ENCODE measurements at regions not wholly inside any gene's neighbourhood (a gene's known extent, or its start where the extent isn't known, plus 50 kb on each side); places are given as distances from the start of the nearest gene placed in this dataset.

DNA sequence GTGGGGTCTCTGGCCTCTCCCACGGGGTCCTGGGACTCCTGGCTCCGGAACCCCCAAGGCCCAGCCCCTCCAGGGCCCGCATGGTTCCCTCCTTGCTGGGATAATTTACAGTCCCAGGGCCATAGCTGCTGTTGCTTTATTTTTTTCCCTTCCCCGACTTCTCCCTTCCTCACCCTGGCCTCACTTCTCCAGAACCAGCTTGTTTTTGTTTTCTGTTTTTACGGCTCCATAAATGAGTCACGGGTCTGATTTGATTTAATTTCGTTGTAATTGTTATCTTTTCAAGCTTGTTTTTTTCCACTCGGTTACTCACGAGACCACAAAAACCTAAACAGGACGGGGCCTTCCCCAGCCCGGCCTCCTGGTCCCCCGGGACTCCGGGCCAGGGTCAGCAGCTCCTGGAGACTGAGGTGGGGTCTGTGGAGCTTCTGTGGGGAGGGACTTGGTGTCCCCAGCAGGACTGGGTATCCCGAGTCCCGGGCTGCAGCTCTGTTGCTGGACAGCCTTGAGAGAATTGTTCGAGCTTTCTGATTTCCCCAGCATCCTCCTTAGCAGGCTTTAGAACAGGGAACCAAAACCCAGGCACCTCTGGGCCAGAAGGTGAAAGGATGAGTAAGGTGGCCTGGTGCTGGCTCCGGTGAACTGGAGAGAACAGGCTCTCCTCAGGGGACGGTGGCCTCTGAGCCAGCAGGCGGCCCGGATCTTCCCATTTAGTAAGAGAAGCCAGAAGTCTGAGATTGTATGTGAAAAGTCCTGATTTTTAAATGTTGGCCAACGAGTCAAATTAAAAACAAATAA, 94.9 kb downstream of the CEBPB start:
- peak in 1 of 2 donors; percentile 13 for DNase-seq (ENCODE audit: low read depth in 2 of 2)

GRCh38 chr20:50286174-50286511, 95.5 kb downstream of the CEBPB start:
- DNase-seq (ENCODE audit: low read depth in 2 of 2), result no peak

- DNase-seq (ENCODE audit: low read depth in 2 of 2), result peak in 1 of 2 donors; percentile 35
These were observed 96.0 kb downstream of the CEBPB start for GRCh38 chr20:50286609-50287008.

- DNase-seq (ENCODE audit: low read depth in 2 of 2), result no peak
These were observed 96.9 kb downstream of the CEBPB start for GRCh38 chr20:50287512-50287911.

DNA sequence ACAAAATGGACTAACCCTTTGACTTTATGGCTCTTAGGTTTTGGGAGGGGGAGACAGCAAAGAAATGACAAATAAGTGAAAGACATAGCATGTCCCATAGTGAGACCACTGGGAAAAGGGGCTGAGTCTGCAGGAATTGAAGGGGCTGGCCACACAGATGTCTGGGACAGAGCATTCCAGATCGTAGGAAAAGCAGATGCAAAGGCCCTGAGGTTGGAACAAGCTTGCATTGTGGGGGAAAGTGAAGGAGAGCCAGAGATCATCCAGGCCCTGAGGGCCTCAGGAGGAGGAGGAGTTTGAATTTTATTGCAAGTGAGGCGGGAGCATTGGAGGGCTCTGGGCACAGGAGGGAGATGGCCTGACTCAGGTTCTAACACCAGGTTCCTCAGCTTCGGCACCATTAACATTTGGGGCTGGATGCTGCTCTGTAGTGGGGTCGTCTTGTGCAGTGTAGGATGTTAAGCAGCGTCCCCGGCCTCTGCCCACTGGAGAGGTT, 97.5 kb downstream of the CEBPB start:
- no peak for DNase-seq (ENCODE audit: low read depth in 2 of 2)

- DNase-seq (ENCODE audit: low read depth in 2 of 2), result no peak
These were observed 99.0 kb downstream of the CEBPB start for GRCh38 chr20:50289581-50289980.

GRCh38 chr20:50290112-50290511, 99.5 kb downstream of the CEBPB start:
- no peak for DNase-seq (ENCODE audit: low read depth in 2 of 2)

- DNase-seq (ENCODE audit: low read depth in 2 of 2), result no peak
These were observed 100.2 kb downstream of the CEBPB start for GRCh38 chr20:50290808-50291207.

GRCh38 chr20:50291254-50292078, 100.8 kb downstream of the CEBPB start:
- no peak for DNase-seq (ENCODE audit: low read depth in 2 of 2)

- DNase-seq (ENCODE audit: low read depth in 2 of 2), result no peak
These were observed 101.5 kb downstream of the CEBPB start for GRCh38 chr20:50292079-50292590.

DNA sequence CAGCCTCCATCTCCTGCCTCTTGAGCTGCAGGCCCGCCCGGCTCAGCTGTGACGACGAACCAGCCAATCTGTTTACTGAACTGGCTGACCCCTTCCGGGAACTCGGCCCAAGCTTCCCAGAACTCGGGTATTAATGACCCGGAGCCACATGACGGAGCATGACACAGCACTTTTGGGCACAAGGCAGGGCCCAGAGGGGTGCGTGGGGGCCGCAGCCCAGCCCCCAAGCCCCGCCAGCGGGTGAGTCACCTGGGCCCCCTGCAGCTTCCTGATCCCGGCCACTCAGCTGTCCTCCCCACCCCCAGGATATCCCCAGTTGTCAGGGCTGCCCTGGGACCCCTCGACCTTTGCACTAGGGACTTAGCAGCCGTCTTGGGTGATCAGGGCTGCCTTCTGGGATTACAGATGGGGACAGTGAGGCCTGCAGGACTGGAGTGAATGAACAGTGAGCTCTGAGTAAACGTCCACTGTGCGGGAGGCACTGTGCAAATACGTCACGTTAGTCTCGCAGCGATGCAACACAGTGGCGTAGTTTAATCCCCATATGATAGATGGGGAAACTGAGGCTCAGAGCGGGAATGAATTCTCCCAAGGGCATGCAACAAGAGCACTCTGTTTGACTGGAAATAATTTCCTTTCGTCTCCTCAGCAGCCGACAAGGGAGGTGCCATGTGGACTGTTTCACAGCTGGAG, 102.1 kb downstream of the CEBPB start:
- peak; percentile 25 to 33 for DNase-seq (ENCODE audit: low read depth in 2 of 2)

DNA sequence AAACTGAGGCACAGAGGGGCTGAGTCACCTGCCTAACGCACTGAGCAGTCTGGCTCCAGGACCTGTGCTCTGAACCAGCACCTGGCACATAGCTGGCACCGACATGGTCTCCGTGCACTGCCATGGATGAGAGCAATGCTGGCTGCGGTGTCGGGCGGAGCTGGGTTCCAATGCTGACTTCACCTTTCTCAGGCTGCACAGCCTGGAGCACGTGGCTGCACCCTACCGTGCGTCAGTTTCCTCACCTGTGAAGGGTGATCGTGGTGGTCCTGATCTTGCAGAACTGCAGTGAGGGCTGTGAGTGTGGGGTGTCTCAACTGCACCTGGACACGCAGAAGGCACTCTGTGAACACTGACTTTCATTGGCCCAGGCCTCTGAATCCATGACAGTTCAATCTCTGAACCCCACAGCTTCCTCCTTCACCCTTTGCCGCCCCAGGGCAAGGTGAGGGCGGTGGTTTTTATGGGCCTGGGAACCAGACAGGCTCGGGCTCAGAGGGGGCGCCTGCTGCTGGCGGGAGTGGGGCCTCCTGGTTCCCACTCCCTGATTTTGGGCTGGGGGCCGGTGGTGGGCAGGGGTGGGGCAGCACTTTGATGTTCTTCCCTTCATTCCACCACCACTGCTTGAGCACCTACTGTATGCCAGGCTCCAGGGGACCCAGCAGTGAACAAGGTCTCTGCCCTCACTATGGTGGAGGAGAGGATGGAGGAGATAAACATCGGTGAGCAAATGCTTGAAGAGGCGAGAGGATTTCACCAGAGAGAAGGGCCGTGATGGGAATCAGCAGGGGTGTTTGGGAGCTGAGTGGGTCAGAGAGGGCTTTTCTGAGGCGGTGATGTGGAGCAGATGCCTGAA, 102.9 kb downstream of the CEBPB start:
- DNase-seq (ENCODE audit: low read depth in 2 of 2), result no peak

- DNase-seq (ENCODE audit: low read depth in 2 of 2), result no peak
These were observed 103.8 kb downstream of the CEBPB start for GRCh38 chr20:50294164-50295088.

DNA sequence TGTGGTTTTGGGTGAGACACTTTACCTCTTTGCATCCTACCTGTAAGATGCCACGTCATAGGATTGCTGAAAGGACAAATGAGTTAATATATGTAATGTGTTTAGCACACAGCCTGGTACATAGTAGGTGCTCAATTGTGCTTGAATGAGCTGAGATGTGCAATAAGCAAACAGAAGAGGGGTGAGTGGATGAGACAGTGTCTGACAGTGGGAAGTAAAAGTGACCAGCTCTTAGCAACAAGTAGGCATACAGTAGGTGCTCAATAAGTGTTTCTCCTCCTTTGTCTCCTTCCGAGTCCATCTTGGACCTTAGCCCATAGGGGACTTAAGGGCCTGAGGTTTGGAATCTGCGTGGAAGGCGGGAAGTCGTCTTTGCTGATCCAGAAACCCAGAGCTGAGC, 104.7 kb downstream of the CEBPB start:
- no peak for DNase-seq (ENCODE audit: low read depth in 2 of 2)

DNA sequence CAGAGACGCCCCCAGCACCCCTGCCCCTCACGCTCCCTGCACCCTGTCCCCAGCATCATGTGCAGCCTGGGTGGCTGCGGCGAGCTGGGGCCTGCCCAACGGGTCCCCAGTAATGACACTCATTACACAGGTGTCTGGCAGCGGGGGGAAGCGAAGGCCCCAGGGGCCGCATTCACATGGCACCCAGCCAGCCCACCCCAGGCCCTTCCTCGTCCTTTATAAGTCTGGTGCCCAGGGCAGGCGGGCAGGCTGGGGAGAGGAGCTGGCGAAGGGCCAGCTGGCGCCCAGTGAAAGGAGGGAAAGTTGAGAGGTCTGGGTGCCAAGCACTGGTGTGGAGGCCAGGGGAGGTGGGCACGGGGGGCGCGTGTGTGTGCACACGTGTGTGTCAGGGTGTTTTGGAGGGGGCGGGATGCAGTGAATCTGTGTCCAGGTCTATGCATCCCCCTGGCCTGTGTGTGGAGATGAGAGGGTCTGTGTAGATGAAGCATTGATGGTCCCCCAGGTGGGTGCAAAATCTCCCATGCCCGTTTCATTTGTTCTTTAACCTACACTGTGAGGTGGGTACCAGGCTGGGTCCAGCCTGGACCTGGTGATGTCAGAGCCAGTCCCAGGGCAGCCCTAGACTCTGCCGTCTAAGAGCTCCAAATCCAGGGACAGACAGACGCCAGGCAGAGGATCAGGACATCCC, 105.3 kb downstream of the CEBPB start:
- DNase-seq (ENCODE audit: low read depth in 2 of 2), result no peak

DNA sequence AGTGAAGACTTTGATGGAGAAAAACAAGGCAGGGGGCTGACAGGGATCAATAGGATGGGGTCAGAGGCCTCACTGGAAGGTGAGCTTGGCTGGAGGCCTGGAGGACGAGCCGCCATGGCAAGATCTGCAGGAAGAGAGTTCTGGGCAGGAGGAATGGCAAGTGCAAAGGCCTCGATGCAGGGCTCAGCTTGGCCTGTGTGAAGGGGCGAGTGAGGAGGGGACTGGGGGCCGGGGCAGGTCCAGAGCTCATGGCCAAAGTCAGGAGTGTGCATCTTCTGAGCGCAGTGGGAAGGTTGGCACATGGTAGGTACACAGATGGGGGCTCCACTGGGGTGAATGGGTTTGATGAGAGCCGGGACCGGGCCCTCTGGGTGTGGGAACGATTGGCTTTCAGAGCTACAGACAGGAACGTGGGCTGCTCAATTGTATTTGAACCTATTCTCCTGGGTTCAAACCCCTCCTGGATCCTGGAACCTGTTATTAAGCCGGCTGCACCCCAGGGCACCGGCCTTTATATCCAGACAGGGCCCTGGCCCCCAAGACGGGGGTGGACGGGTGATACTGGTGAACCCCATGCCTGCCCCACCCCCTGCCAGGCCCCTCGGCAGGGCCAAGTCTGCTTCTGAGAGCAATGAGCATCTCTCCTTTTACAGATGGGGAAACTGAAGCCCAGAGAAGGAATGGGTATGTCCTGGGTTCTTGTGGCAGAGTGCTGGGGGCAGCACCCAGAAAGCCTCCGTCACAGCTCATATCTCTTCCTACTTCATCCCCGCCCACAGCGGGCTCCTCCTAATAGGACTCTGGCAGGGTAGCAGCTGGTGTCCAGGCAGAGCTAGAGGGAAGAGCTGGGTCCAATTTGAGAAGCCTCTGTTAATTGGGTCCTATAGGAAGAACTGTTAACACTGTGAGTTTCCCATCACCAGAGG, 106.1 kb downstream of the CEBPB start:
- DNase-seq (ENCODE audit: low read depth in 2 of 2), result no peak

DNA sequence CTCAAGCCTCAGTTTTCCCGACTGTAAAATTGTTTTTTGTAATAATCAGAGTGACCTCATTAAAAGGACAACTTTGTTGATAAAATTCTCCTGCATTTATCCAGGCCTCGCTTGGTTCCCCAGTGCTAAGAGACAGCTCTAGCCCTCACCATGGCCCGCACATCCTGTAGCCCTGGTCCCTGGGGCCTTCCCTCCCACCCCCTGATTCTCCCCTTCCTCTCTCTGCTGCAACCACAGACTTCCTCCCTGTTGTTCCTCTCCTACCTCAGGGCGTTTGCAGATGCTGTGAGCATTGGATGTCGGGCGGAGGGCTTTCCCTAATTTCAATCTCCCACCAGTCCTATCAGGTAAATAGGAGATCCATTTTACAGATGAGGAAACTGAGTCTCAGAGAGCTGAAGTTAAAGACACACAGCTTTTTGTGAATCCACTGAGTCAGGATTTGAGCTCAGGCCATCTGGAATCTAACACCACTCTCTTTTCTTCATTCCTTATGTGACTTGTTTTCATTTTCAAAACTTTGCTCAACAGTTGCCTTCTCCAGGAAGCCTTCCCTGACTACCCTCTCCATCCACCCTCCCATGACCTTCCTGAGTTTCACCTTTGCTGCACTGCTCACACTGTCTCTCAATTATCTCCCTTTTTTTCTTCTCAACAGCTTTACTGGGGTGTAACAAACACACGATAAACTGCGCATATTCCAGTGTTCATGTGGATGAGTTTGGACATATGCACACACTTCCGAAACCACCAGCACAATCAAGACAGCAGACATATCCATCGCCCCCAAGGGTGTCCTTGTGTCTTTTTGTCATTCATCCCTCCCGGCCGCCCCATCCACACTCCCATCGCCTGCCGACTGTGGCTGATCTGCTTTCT, 107.1 kb downstream of the CEBPB start:
- no peak for DNase-seq (ENCODE audit: low read depth in 2 of 2)

All from stimulated activated CD8-positive, alpha-beta memory T cell treated with anti-CD3 and anti-CD28 coated beads, Interleukin-15, amount 100 ng/mL, for 48 hours (primary cell).